ENCODE measurements at regions not wholly inside any gene's neighbourhood (a gene's known extent, or its start where the extent isn't known, plus 50 kb on each side); places are given as distances from the start of the nearest gene placed in this dataset.

DNA sequence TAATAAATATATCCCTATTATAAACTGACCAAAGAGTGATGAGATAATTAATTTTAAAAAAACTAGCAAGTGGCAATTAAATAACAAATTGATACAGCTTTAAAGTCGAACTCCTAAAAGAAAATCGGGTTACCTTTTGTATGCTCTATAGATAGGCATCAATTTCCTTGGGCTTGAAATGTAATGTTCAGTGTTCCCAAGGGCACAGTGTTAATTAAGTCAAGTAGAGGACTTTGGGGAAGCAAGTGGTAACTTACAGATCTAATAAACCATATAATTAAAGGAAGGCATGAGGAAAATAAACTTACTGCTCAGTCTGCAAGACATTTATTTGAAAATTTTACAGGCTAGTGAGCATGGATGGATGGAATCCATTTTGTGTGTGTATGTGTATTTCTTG, 220.9 kb downstream of the FSCB start:
- TF ChIP-seq HDAC2 (IDR thresholded peaks at IDR 0.05) (no peak), CHD4 (IDR thresholded peaks at IDR 0.05; ENCODE audit: borderline replicate concordance) (no peak), EP300 (IDR thresholded peaks at IDR 0.05) (no peak), RFX5 (IDR thresholded peaks at IDR 0.05) (no peak), MYC (IDR thresholded peaks at IDR 0.05; ENCODE audit: borderline replicate concordance, low read length) (no peak), SMC3 (IDR thresholded peaks at IDR 0.05) (no peak), POLR2A (IDR thresholded peaks at IDR 0.05; ENCODE audit: low read length) (no peak), CEBPB (IDR thresholded peaks at IDR 0.05) (no peak), ZNF302 (CRISPR knock-in tag; IDR thresholded peaks at IDR 0.05) (no peak)
- TF ChIP-seq, protein P1, sequence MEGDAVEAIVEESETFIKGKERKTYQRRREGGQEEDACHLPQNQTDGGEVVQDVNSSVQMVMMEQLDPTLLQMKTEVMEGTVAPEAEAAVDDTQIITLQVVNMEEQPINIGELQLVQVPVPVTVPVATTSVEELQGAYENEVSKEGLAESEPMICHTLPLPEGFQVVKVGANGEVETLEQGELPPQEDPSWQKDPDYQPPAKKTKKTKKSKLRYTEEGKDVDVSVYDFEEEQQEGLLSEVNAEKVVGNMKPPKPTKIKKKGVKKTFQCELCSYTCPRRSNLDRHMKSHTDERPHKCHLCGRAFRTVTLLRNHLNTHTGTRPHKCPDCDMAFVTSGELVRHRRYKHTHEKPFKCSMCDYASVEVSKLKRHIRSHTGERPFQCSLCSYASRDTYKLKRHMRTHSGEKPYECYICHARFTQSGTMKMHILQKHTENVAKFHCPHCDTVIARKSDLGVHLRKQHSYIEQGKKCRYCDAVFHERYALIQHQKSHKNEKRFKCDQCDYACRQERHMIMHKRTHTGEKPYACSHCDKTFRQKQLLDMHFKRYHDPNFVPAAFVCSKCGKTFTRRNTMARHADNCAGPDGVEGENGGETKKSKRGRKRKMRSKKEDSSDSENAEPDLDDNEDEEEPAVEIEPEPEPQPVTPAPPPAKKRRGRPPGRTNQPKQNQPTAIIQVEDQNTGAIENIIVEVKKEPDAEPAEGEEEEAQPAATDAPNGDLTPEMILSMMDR (IDR thresholded peaks at IDR 0.05), result no peak
